ACHN (cell line): ENCODE measurements at regions not wholly inside any gene's neighbourhood (a gene's known extent, or its start where the extent isn't known, plus 50 kb on each side); places are given as distances from the start of the nearest gene placed in this dataset.

Experiments used
- DNase-seq: peaks from one replicate; pipeline ENCODE4 v3.0.0-alpha.2; 2015
- in situ Hi-C: cut with HindIII; loops from 2 replicates; pipeline ENCODE4 v1.10.0; 2017; ENCODE audit warnings: low sequenced_read_pairs, low pct_ligation_motif_present, low pct_unique_long_range_greater_than_20kb

- no peak for DNase-seq
- in situ Hi-C loops = no loop called here
Observed at GRCh38 chr10:10096296-10096695, 921.4 kb upstream of the CELF2 start.

GRCh38 chr10:10096898-10097297 lies 920.8 kb upstream of the CELF2 start:
- in situ Hi-C loops = no loop called here
- DNase-seq = no peak

GRCh38 chr10:10101106-10101505 lies 916.6 kb upstream of the CELF2 start:
- in situ Hi-C loops = no loop called here

GRCh38 chr10:10110844-10111490 lies 906.7 kb upstream of the CELF2 start:
- DNase-seq = no peak
- in situ Hi-C loops = no loop called here

More at GRCh38 chr10:10101106-10101505, 916.6 kb upstream of the CELF2 start:
- DNase-seq = no peak

- in situ Hi-C loops = no loop called here
- DNase-seq = no peak
Observed at GRCh38 chr10:10118131-10118530, 899.5 kb upstream of the CELF2 start.

GRCh38 chr10:10120671-10121070 lies 897.0 kb upstream of the CELF2 start:
- DNase-seq = no peak
- in situ Hi-C loops = no loop called here

GRCh38 chr10:10125676-10126075 lies 892.0 kb upstream of the CELF2 start:
- in situ Hi-C loops = no loop called here
- no peak for DNase-seq

GRCh38 chr10:10126218-10126617 lies 891.5 kb upstream of the CELF2 start:
- in situ Hi-C loops = no loop called here
- no peak for DNase-seq

GRCh38 chr10:10128387-10128786 lies 889.3 kb upstream of the CELF2 start:
- no peak for DNase-seq
- in situ Hi-C loops = no loop called here

GRCh38 chr10:10130686-10131085 lies 887.0 kb upstream of the CELF2 start:
- in situ Hi-C loops = no loop called here
- no peak for DNase-seq

- in situ Hi-C loops = no loop called here
- no peak for DNase-seq
Observed at GRCh38 chr10:10132009-10132408, 885.7 kb upstream of the CELF2 start.

- in situ Hi-C loops = no loop called here
- DNase-seq = no peak
Observed at GRCh38 chr10:10133281-10133680, 884.4 kb upstream of the CELF2 start.

- peak; percentile 46 for DNase-seq
- in situ Hi-C loops = no loop called here
Observed at GRCh38 chr10:10138685-10139084, 879.0 kb upstream of the CELF2 start.

GRCh38 chr10:10141782-10142382 lies 875.8 kb upstream of the CELF2 start:
- in situ Hi-C loops = no loop called here
- DNase-seq = no peak

- DNase-seq = no peak
- in situ Hi-C loops = no loop called here
Observed at GRCh38 chr10:10146604-10147003, 871.1 kb upstream of the CELF2 start.

- DNase-seq = no peak
- in situ Hi-C loops = no loop called here
Observed at GRCh38 chr10:10149899-10150298, 867.8 kb upstream of the CELF2 start.

- in situ Hi-C loops = no loop called here
- DNase-seq = no peak
Observed at GRCh38 chr10:10156917-10157600, 860.6 kb upstream of the CELF2 start.

GRCh38 chr10:10160821-10161312 lies 856.8 kb upstream of the CELF2 start:
- in situ Hi-C loops = no loop called here
- no peak for DNase-seq

GRCh38 chr10:10164848-10165247 lies 852.8 kb upstream of the CELF2 start:
- no peak for DNase-seq
- in situ Hi-C loops = no loop called here

GRCh38 chr10:10165415-10165814 lies 852.3 kb upstream of the CELF2 start:
- DNase-seq = no peak
- in situ Hi-C loops = no loop called here
